ENCODE measurements at regions not wholly inside any gene's neighbourhood (a gene's known extent, or its start where the extent isn't known, plus 50 kb on each side); places are given as distances from the start of the nearest gene placed in this dataset.

DNA sequence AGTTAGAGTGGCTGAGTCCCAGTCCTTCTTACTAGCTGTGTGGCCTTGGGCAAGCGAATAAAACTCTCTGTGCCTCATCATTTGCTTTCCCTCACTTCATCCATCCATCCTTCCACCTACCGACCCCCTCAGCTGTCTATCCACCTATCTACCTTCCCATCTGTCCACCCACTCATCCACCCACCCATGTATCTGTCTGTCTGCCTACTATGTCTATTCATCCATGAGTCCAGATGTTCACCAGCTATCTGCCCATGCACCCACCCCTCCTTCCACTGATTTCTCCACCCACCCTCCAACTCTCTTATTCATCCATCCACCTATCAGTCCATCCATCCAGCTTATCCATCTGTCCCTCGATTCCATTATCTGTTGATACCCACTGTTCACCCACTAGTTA, 60.4 kb upstream of the ATP2B2 start (continued):
- no peak for TF ChIP-seq ZMYM2 (CRISPR knock-in tag; IDR thresholded peaks at IDR 0.05)

DNA sequence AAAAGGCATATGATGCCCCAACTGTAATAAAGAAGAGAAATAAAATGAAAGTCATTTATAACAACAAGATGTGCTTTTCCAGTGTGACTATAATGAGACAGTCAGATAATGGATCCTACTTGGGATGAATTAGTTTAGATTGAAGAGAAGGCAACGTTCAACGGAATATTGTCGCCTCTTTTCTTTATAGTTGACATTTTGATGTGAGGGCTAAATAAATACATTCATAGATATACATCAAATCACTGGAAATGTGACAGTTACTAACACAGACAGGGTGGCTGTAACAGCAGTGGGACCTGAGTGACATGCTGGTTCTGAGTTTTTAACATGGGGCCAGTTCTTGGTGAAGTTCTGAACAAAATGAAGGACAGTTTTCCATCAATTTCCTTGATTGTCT, 61.1 kb upstream of the ATP2B2 start:
- Histone ChIP-seq H2AFZ (ENCODE audit: low read length) (no peak overlapping the region), H3K4me1 (ENCODE audit: insufficient read depth, low read length) (no peaks in the 10 kb centered on the region), H3K4me3 (replicated peaks in 1 of 3; ENCODE audit: insufficient read depth in 1 of 3, low read depth in 2 of 3, low read length in 3 of 3) (no peak overlapping the region), H4K20me1 (ENCODE audit: insufficient read depth, low read length) (no peaks in the 10 kb centered on the region), H3K27me3 (ENCODE audit: control insufficient read depth in 1 of 2, insufficient read depth in 2 of 2, low read length in 2 of 2) (peaks cover 0 to 22% of the 10 kb centered on the region in 2 experiments; a peak in 3 of 5 replicates), H3K36me3 (replicated peaks in 1 of 2; ENCODE audit: control insufficient read depth in 1 of 2, insufficient read depth in 2 of 2, low read length in 2 of 2) (no peaks in the 10 kb centered on the region), H3K9ac (ENCODE audit: insufficient read depth, low read depth, low read length) (no peak overlapping the region), H3K79me2 (ENCODE audit: insufficient read depth, low read length) (no peaks in the 10 kb centered on the region), H3K27ac (ENCODE audit: extremely low read length, insufficient read depth, low read length) (no peak overlapping the region), H3K9me3 (ENCODE audit: low read length) (no peaks in the 10 kb centered on the region), H3K4me2 (ENCODE audit: low read depth, low read length) (no peak overlapping the region)
- TF ChIP-seq MATR3 (CRISPR knock-in tag; IDR thresholded peaks at IDR 0.05) (no peak), MYC (CRISPR knock-in tag; IDR thresholded peaks at IDR 0.05; ENCODE audit: borderline replicate concordance) (no peak), MAZ (IDR thresholded peaks at IDR 0.05; ENCODE audit: borderline replicate concordance, low read depth, low read length) (no peak), MAZ (CRISPR knock-in tag; IDR thresholded peaks at IDR 0.05; ENCODE audit: low read depth) (no peak), ZNF549 (CRISPR knock-in tag; IDR thresholded peaks at IDR 0.05) (no peak), ZNF256 (CRISPR knock-in tag; conservative IDR thresholded peaks at IDR 0.05) (no peak), EHMT2 (IDR thresholded peaks at IDR 0.05; ENCODE audit: borderline replicate concordance, low read depth, low read length) (no peak), ZNF703 (CRISPR knock-in tag; IDR thresholded peaks at IDR 0.05; ENCODE audit: borderline replicate concordance) (no peak), SP5 (CRISPR knock-in tag; IDR thresholded peaks at IDR 0.05; ENCODE audit: borderline replicate concordance, low read depth) (no peak), ZSCAN12 (CRISPR knock-in tag; IDR thresholded peaks at IDR 0.05) (no peak), PHF5A (CRISPR knock-in tag; IDR thresholded peaks at IDR 0.05; ENCODE audit: low read depth, unreplicated experiment) (no peak), ZBTB42 (CRISPR knock-in tag; IDR thresholded peaks at IDR 0.05) (no peak), BORCS8-MEF2B (CRISPR knock-in tag; IDR thresholded peaks at IDR 0.05) (no peak), ZNF83 (CRISPR knock-in tag; IDR thresholded peaks at IDR 0.05; ENCODE audit: borderline replicate concordance) (no peak), NR2F2 (IDR thresholded peaks at IDR 0.05; ENCODE audit: borderline replicate concordance, low read depth) (no peak)
- TF ChIP-seq, protein P1, sequence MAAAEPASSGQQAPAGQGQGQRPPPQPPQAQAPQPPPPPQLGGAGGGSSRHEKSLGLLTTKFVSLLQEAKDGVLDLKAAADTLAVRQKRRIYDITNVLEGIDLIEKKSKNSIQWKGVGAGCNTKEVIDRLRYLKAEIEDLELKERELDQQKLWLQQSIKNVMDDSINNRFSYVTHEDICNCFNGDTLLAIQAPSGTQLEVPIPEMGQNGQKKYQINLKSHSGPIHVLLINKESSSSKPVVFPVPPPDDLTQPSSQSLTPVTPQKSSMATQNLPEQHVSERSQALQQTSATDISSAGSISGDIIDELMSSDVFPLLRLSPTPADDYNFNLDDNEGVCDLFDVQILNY (CRISPR knock-in tag; conservative IDR thresholded peaks at IDR 0.05), result no peak
- TF ChIP-seq, protein P2, sequence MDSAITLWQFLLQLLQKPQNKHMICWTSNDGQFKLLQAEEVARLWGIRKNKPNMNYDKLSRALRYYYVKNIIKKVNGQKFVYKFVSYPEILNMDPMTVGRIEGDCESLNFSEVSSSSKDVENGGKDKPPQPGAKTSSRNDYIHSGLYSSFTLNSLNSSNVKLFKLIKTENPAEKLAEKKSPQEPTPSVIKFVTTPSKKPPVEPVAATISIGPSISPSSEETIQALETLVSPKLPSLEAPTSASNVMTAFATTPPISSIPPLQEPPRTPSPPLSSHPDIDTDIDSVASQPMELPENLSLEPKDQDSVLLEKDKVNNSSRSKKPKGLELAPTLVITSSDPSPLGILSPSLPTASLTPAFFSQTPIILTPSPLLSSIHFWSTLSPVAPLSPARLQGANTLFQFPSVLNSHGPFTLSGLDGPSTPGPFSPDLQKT (CRISPR knock-in tag; IDR thresholded peaks at IDR 0.05; ENCODE audit: borderline replicate concordance), result no peak
- TF ChIP-seq, protein P3, sequence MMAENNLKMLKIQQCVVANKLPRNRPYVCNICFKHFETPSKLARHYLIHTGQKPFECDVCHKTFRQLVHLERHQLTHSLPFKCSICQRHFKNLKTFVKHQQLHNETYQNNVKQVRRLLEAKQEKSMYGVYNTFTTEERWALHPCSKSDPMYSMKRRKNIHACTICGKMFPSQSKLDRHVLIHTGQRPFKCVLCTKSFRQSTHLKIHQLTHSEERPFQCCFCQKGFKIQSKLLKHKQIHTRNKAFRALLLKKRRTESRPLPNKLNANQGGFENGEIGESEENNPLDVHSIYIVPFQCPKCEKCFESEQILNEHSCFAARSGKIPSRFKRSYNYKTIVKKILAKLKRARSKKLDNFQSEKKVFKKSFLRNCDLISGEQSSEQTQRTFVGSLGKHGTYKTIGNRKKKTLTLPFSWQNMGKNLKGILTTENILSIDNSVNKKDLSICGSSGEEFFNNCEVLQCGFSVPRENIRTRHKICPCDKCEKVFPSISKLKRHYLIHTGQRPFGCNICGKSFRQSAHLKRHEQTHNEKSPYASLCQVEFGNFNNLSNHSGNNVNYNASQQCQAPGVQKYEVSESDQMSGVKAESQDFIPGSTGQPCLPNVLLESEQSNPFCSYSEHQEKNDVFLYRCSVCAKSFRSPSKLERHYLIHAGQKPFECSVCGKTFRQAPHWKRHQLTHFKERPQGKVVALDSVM (CRISPR knock-in tag; IDR thresholded peaks at IDR 0.05), result no peak
- in situ Hi-C loops (cut with HindIII; ENCODE audit: extremely low pct_ligation_motif_present, low pct_unique_long_range_greater_than_20kb), result no loop called here
- BruUV-seq (replicated peaks), result no TSS peak
- intact Hi-C loops (cut with micrococcal nuclease; ENCODE audit: unreplicated experiment), result no loop called here
- ChIA-PET CTCF (ENCODE audit: low intra/inter-chr PET ratio, low total read pairs) (no interaction called here), POLR2A (no interaction called here)
- ATAC-seq (no peak), FAIRE-seq (no peak), DNase-seq (ENCODE audit: low spot score) (no peak)
- 4% methylated on average over 3 of the region's 3 CpGs for WGBS (ENCODE audit: low lambda C conversion rate)

All from HepG2 (cell line).